ENCODE measurements at regions not wholly inside any gene's neighbourhood (a gene's known extent, or its start where the extent isn't known, plus 50 kb on each side); places are given as distances from the start of the nearest gene placed in this dataset.
A peak's percentile ranks its signal among the peaks of the same experiment; 100 is the strongest.

DNA sequence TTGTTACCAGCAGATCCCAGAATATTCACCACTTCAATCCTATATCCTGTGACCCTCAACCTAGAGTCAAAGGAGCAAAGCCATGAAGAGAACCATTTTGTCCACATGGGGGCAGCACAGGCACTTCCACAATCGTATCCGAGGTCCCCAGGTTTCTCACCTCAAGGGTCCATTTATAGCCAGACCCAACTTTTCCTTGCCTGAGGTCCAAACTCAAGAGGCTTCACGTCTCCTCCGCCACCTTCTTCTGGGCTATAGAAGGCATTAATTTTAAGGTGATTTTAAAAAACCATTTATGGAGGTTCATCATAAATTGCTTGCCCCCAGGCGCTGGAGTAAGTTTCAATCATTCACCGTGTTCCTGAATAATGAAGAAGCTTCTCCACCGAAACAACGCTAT lies 111.6 kb upstream of the NABP1 start:
- no peaks in the 10 kb centered on the region for H3K36me3 Mint-ChIP-seq (ENCODE audit: insufficient read depth)
- H3K9me3 Mint-ChIP-seq (ENCODE audit: low read depth) = no peaks in the 10 kb centered on the region
- DNase-seq (ENCODE audit: low spot score, unreplicated experiment) = peak; percentile 50
- H3K4me1 Mint-ChIP-seq (ENCODE audit: low read depth) = peaks cover 8% of the 10 kb centered on the region
- no peak overlapping the region for H3K4me3 Mint-ChIP-seq (ENCODE audit: low read depth)
- H3K27me3 Mint-ChIP-seq = peaks cover 8% of the 10 kb centered on the region
- TF ChIP-seq, protein P1, sequence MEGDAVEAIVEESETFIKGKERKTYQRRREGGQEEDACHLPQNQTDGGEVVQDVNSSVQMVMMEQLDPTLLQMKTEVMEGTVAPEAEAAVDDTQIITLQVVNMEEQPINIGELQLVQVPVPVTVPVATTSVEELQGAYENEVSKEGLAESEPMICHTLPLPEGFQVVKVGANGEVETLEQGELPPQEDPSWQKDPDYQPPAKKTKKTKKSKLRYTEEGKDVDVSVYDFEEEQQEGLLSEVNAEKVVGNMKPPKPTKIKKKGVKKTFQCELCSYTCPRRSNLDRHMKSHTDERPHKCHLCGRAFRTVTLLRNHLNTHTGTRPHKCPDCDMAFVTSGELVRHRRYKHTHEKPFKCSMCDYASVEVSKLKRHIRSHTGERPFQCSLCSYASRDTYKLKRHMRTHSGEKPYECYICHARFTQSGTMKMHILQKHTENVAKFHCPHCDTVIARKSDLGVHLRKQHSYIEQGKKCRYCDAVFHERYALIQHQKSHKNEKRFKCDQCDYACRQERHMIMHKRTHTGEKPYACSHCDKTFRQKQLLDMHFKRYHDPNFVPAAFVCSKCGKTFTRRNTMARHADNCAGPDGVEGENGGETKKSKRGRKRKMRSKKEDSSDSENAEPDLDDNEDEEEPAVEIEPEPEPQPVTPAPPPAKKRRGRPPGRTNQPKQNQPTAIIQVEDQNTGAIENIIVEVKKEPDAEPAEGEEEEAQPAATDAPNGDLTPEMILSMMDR (IDR thresholded peaks at IDR 0.05; ENCODE audit: unreplicated experiment) = peak; percentile 77
- H3K27ac Mint-ChIP-seq = no peak overlapping the region

DNA sequence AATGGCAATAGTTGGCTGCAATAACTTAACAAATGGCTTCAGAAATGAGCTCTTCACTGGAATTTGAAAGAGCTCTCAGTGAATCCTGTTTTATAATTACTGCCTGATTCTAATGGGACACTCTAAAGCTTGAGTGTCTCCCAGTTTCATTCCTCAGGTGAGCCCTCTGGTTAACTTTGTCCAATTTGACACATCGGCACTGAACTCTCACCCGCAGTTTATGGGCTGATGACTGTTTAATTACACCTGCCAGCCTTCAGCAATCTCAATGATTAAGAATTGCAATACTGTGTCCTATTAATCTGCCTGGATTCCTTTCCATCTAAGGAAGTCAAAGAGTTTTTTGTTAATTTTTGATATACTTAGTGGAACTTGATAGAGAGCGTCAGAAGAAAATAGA lies 110.7 kb upstream of the NABP1 start:
- TF ChIP-seq, protein P1 (IDR thresholded peaks at IDR 0.05; ENCODE audit: unreplicated experiment) = no peak
- H3K9me3 Mint-ChIP-seq (ENCODE audit: low read depth) = no peaks in the 10 kb centered on the region
- H3K4me3 Mint-ChIP-seq (ENCODE audit: low read depth) = no peak overlapping the region

DNA sequence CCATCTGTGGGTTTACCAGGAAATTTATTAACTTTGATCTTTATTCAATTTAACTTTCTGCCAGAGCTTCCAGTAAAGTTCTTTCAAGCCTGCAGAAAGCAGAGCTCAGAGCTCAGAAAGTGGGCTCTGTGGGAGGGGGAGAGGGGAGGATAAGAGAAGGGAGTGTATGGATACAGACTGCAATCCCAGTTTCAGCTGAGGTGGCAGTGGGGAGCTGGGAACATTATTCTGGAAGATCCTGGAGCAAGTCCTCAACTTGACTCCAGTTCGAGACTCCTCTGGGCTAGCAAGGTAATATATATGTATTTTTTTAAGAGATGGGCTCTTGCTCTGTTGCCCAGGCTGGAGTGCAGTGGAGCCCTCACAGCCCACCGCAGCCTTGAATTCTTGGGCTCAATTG lies 108.9 kb upstream of the NABP1 start:
- Mint-ChIP-seq H3K9me3 (ENCODE audit: low read depth) (no peaks in the 10 kb centered on the region), H3K4me3 (ENCODE audit: low read depth) (no peak overlapping the region), H3K27ac (no peak overlapping the region), H3K27me3 (peaks cover 8% of the 10 kb centered on the region), H3K36me3 (ENCODE audit: insufficient read depth) (no peaks in the 10 kb centered on the region), H3K4me1 (ENCODE audit: low read depth) (peaks cover 9% of the 10 kb centered on the region)
- TF ChIP-seq, protein P1 (IDR thresholded peaks at IDR 0.05; ENCODE audit: unreplicated experiment) = no peak
- no peak for DNase-seq (ENCODE audit: low spot score, unreplicated experiment)

More for the DNA sequence above, 110.7 kb upstream of the NABP1 start:
- H3K4me1 Mint-ChIP-seq (ENCODE audit: low read depth) = peaks cover 9% of the 10 kb centered on the region
- no peak for DNase-seq (ENCODE audit: low spot score, unreplicated experiment)
- H3K36me3 Mint-ChIP-seq (ENCODE audit: insufficient read depth) = no peaks in the 10 kb centered on the region
- peaks cover 8% of the 10 kb centered on the region for H3K27me3 Mint-ChIP-seq
- no peak overlapping the region for H3K27ac Mint-ChIP-seq

DNA sequence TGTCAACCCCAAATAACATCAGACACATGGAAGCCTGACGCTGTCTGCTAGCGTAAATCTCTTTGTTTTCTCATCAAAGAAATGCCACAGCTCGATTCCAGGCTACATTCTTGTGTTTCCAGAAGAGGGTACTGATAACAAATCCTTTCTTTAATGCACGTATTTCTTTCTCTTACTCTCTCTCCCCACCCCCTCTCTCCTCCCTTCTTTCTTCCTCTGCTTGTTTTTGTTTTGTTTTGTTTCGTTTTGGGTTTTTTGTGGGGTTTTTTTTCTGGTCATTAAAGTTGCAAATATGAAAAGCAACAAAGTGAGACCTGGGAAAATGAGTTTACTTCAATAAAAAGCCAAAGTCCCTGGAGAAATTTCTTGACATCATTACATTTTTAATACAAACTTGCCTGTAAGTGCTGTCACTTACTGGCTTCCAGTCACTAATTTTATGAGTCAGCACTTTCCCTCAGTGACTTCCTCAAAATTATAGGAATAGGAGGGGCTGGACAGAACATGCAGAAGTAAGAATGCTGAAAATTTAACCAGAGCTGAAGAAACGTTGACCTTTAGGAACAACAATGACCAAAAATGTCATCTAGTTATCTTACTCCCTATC lies 106.7 kb upstream of the NABP1 start:
- Mint-ChIP-seq H3K27ac (no peak overlapping the region), H3K4me3 (ENCODE audit: low read depth) (no peak overlapping the region), H3K9me3 (ENCODE audit: low read depth) (no peaks in the 10 kb centered on the region), H3K4me1 (ENCODE audit: low read depth) (peaks cover 9% of the 10 kb centered on the region), H3K36me3 (ENCODE audit: insufficient read depth) (no peaks in the 10 kb centered on the region), H3K27me3 (no peaks in the 10 kb centered on the region)
- TF ChIP-seq, protein P1 (IDR thresholded peaks at IDR 0.05; ENCODE audit: unreplicated experiment) = no peak
- no peak for DNase-seq (ENCODE audit: low spot score, unreplicated experiment)

DNA sequence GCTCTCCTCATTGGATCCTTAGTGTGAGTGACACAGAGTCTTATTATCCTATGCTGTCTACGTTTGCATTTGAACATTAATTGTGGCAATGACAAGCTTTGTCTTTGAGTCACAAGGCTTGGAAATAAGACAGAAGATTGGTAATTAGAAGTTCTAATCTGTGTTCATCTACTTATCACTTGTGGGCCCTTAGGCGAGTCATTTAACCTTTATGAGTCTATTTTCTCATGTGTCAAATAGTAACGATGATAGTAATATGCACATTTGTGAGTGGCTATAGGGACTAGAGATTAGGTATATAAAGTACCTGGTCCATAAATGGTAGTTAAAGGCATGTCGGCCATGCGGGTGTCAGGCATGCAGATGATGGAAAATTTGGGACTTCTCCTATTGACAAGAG lies 105.6 kb upstream of the NABP1 start:
- H3K27me3 Mint-ChIP-seq = no peaks in the 10 kb centered on the region
- H3K4me3 Mint-ChIP-seq (ENCODE audit: low read depth) = no peak overlapping the region
- TF ChIP-seq, protein P1 (IDR thresholded peaks at IDR 0.05; ENCODE audit: unreplicated experiment) = no peak
- H3K4me1 Mint-ChIP-seq (ENCODE audit: low read depth) = peaks cover 7% of the 10 kb centered on the region
- H3K9me3 Mint-ChIP-seq (ENCODE audit: low read depth) = no peaks in the 10 kb centered on the region
- no peak for DNase-seq (ENCODE audit: low spot score, unreplicated experiment)
- H3K27ac Mint-ChIP-seq = no peak overlapping the region
- H3K36me3 Mint-ChIP-seq (ENCODE audit: insufficient read depth) = no peaks in the 10 kb centered on the region

Data from progenitor cell of endocrine pancreas (in vitro differentiated cells).